Thyroid gland (tissue), 4 donors: ENCODE measurements at regions not wholly inside any gene's neighbourhood (a gene's known extent, or its start where the extent isn't known, plus 50 kb on each side); places are given as distances from the start of the nearest gene placed in this dataset.
"Not testable (repeated sequence)": the region's sequence is repeated elsewhere in the genome, so short reads cannot be mapped to it uniquely, and the experiment has no call there.

ENCODE experiments used
- DNase-seq, 2 donors: peaks; one replicate each; pipeline ENCODE4 v3.0.0-alpha.2; 2019
- H3K27ac ChIP-seq, 3 donors: fragments of 200-600 bp; sonication (generic); 1 replicate in 2 of 3; 2 replicates in 1 of 3; pipeline ENCODE4 v1.5.1; 2016 to 2019; ENCODE audit warnings: mild to moderate bottlenecking in 1 of 3, moderate library complexity in 1 of 3
- H3K27me3 ChIP-seq: fragments of 200-600 bp; sonication (generic); one replicate; pipeline ENCODE4 v1.5.1; 2019
- H3K36me3 ChIP-seq, 2 donors: fragments of 200-600 bp; sonication (generic); one replicate each; pipeline ENCODE4 v1.5.1; 2016 to 2019
- H3K4me1 ChIP-seq, 2 donors: fragments of 200-600 bp; sonication (generic); one replicate each; pipeline ENCODE4 v1.5.1; 2017 to 2019
- H3K4me3 ChIP-seq, 3 donors: fragments of 200-600 bp; sonication (generic); replicated peaks in 1 of 3; 1 replicate in 2 of 3; 2 replicates in 1 of 3; pipeline ENCODE4 v1.5.1; 2016; ENCODE audit warnings: mild to moderate bottlenecking in 1 of 3
- H3K9me3 ChIP-seq: fragments of 200-600 bp; sonication (generic); one replicate; pipeline ENCODE4 v1.5.1; 2017
- CTCF ChIP-seq, 6 experiments: fragments of 200-600 bp in 3 of 6; fragments of 450-650 bp in 3 of 6; sonication (generic) in 3 of 6; IDR thresholded peaks; one replicate each; pipeline ENCODE4 v1.5.1; 2016 to 2019; ENCODE audit warnings: antibody characterized with exemption in 6 of 6, mild to moderate bottlenecking in 2 of 6, inconsistent platforms in 1 of 6, moderate library complexity in 1 of 6
- POLR2A ChIP-seq, 2 donors: fragments of 450-650 bp; IDR thresholded peaks; one replicate each; pipeline ENCODE4 v1.6.1; 2017; ENCODE audit warnings: antibody characterized with exemption in 2 of 2, mild to moderate bottlenecking in 2 of 2, moderate library complexity in 1 of 2
- WGBS, 2 donors: methylation state at CpG; one replicate each; pipeline ENCODE4 v1.1.5; 2017; 5-methylcytosine and 5-hydroxymethylcytosine counted together
- intact Hi-C: fragments of 100-400 bp; cut with DNase I; formaldehyde crosslinking; loops from one replicate; pipeline ENCODE4 v1.15.1; 2023

GRCh38 chr10:21421016-21421415 lies 104.5 kb downstream of the SKIDA1 start:
- intact Hi-C loops = no loop called here
- Histone ChIP-seq H3K27ac (no peak overlapping the region), H3K4me1 (no peaks in the 10 kb centered on the region), H3K4me3 (no peak overlapping the region), H3K36me3 (no peaks in the 10 kb centered on the region), H3K27me3 (no peaks in the 10 kb centered on the region), H3K9me3 (no peaks in the 10 kb centered on the region)
- TF ChIP-seq POLR2A (IDR thresholded peaks at IDR 0.05) = no peak
- no peak for TF ChIP-seq CTCF (IDR thresholded peaks at IDR 0.05)
- 64 to 66% methylated on average over 2 of the region's 2 CpGs for WGBS, 2 donors
- no peak for DNase-seq

GRCh38 chr10:21418981-21419576 lies 106.4 kb downstream of the SKIDA1 start:
- H3K4me3 ChIP-seq, H3K27ac ChIP-seq, intact Hi-C loops, H3K4me1 ChIP-seq, H3K9me3 ChIP-seq, H3K27me3 ChIP-seq, H3K36me3 ChIP-seq, DNase-seq: not testable (repeated sequence)
- WGBS, 2 donors = 93 to 96% methylated on average over 5 of the region's 5 CpGs

GRCh38 chr10:21417172-21417712 lies 108.2 kb downstream of the SKIDA1 start:
- WGBS, 2 donors = 86 to 92% methylated on average over 6 of the region's 6 CpGs
- H3K36me3 ChIP-seq = no peaks in the 10 kb centered on the region
- no peak overlapping the region for H3K27ac ChIP-seq
- TF ChIP-seq CTCF (IDR thresholded peaks at IDR 0.05) (no peak), POLR2A (IDR thresholded peaks at IDR 0.05) (no peak)
- intact Hi-C loops = no loop called here
- H3K4me1 ChIP-seq = no peaks in the 10 kb centered on the region
- DNase-seq = no peak
- H3K4me3 ChIP-seq = no peak overlapping the region
- H3K27me3 ChIP-seq = no peaks in the 10 kb centered on the region
- no peaks in the 10 kb centered on the region for H3K9me3 ChIP-seq

- Histone ChIP-seq H3K27me3 (no peaks in the 10 kb centered on the region), H3K9me3 (no peaks in the 10 kb centered on the region), H3K27ac (no peak overlapping the region), H3K36me3 (no peaks in the 10 kb centered on the region), H3K4me1 (no peaks in the 10 kb centered on the region), H3K4me3 (no peak overlapping the region)
- DNase-seq = no peak
- no peak for TF ChIP-seq CTCF (IDR thresholded peaks at IDR 0.05)
- TF ChIP-seq POLR2A (IDR thresholded peaks at IDR 0.05) = no peak
- WGBS, 2 donors = 86% methylated on average over 2 of the region's 2 CpGs
- intact Hi-C loops = no loop called here
Measured at GRCh38 chr10:21413680-21414079, 111.8 kb downstream of the SKIDA1 start.

GRCh38 chr10:21413268-21413667 lies 112.2 kb downstream of the SKIDA1 start:
- no peak for TF ChIP-seq CTCF (IDR thresholded peaks at IDR 0.05)
- TF ChIP-seq POLR2A (IDR thresholded peaks at IDR 0.05) = no peak
- no peaks in the 10 kb centered on the region for H3K36me3 ChIP-seq
- intact Hi-C loops = no loop called here
- WGBS, 2 donors = 84 to 90% methylated on average over 6 of the region's 6 CpGs
- H3K9me3 ChIP-seq = no peaks in the 10 kb centered on the region
- no peak for DNase-seq
- H3K27me3 ChIP-seq = no peaks in the 10 kb centered on the region
- H3K27ac ChIP-seq = no peak overlapping the region
- H3K4me1 ChIP-seq = no peaks in the 10 kb centered on the region
- no peak overlapping the region for H3K4me3 ChIP-seq
